Spleen (tissue), 7 donors: ENCODE measurements at regions not wholly inside any gene's neighbourhood (a gene's known extent, or its start where the extent isn't known, plus 50 kb on each side); places are given as distances from the start of the nearest gene placed in this dataset.

Source experiments
- POLR2A ChIP-seq, 3 donors: fragments of 450-650 bp; IDR thresholded peaks; one replicate each; pipeline ENCODE4 v1.5.1; 2017; ENCODE audit warnings: antibody characterized with exemption in 3 of 3, mild to moderate bottlenecking in 1 of 3
- POLR2AphosphoS5 ChIP-seq, 3 donors: sonication (generic); formaldehyde crosslinking; IDR thresholded peaks; one replicate each; pipeline ENCODE4 v1.5.1; 2017; ENCODE audit warnings: antibody characterized with exemption in 3 of 3
- TF ChIP-seq, protein P1 (sequence below), 11 experiments: fragments of 200-600 bp in 7 of 11; fragments of 450-650 bp in 4 of 11; sonication (generic) in 4 of 11; IDR thresholded peaks in 8 of 11; conservative IDR thresholded peaks in 3 of 11; 1 replicate in 7 of 11; 2 replicates in 4 of 11; pipeline versions ENCODE4 v1.4.0 to v1.8.0; 2016 to 2021; ENCODE audit warnings: antibody characterized with exemption in 11 of 11, inconsistent platforms in 4 of 11, mild to moderate bottlenecking in 1 of 11
- donor health status: DM: no; HTN: no; CAD: no; lungs with moderate emphysema.
- donor health status: DM: no; HTN: no; CAD: no.
- donor health status: DM: no; HTN: no; CAD: no.

DNA sequence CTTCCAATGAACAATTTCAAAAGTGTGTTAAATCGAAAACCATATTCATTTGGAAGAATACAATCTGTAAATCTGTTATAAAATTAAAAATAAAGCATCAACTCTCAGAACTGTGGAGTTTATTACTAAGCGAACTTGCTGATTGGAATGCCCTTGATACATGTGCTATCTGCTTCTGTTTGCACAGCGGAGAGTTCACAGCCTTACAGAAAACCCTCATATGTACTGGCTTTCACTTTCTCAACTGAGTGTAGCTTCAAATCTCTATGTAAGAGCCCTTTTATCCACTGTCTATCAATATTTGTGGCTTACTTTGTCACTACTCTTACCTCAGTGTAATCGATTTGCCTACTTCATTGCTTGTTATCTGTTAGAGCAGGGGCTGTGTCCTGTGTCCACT is 447.4 kb downstream of the C6orf118 start:
- TF ChIP-seq, protein P1, sequence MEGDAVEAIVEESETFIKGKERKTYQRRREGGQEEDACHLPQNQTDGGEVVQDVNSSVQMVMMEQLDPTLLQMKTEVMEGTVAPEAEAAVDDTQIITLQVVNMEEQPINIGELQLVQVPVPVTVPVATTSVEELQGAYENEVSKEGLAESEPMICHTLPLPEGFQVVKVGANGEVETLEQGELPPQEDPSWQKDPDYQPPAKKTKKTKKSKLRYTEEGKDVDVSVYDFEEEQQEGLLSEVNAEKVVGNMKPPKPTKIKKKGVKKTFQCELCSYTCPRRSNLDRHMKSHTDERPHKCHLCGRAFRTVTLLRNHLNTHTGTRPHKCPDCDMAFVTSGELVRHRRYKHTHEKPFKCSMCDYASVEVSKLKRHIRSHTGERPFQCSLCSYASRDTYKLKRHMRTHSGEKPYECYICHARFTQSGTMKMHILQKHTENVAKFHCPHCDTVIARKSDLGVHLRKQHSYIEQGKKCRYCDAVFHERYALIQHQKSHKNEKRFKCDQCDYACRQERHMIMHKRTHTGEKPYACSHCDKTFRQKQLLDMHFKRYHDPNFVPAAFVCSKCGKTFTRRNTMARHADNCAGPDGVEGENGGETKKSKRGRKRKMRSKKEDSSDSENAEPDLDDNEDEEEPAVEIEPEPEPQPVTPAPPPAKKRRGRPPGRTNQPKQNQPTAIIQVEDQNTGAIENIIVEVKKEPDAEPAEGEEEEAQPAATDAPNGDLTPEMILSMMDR (IDR thresholded peaks at IDR 0.05 in 8 of 11, conservative IDR thresholded peaks at IDR 0.05 in 3 of 11) = no peak
- TF ChIP-seq POLR2A (IDR thresholded peaks at IDR 0.05) = no peak
- TF ChIP-seq POLR2AphosphoS5 (IDR thresholded peaks at IDR 0.05) = no peak
